Left ventricle myocardium inferior (tissue), 1 donor: ENCODE measurements at regions not wholly inside any gene's neighbourhood (a gene's known extent, or its start where the extent isn't known, plus 50 kb on each side); places are given as distances from the start of the nearest gene placed in this dataset.

Source experiments
- DNase-seq: peaks from one replicate; pipeline ENCODE4 v3.0.0-alpha.2; 2020
- H3K27ac ChIP-seq: fragments of 200-600 bp; replicated peaks from 2 replicates; pipeline ENCODE4 v1.8.0; 2021
- H3K27me3 ChIP-seq: fragments of 200-600 bp; 2 replicates; pipeline ENCODE4 v1.8.0; 2021; ENCODE audit warnings: low read depth
- H3K36me3 ChIP-seq: fragments of 200-600 bp; 2 replicates; pipeline ENCODE4 v1.8.0; 2021
- H3K4me1 ChIP-seq: fragments of 200-600 bp; 2 replicates; pipeline ENCODE4 v1.8.0; 2021
- H3K4me3 ChIP-seq: fragments of 200-600 bp; 2 replicates; pipeline ENCODE4 v1.8.0; 2021; ENCODE audit warnings: mild to moderate bottlenecking, moderate library complexity
- H3K9me3 ChIP-seq: fragments of 200-600 bp; replicated peaks from 2 replicates; pipeline ENCODE4 v1.8.0; 2021
- CTCF ChIP-seq: fragments of 200-600 bp; IDR thresholded peaks from 2 replicates; pipeline ENCODE4 v1.8.0; 2021; ENCODE audit warnings: antibody characterized with exemption, mild to moderate bottlenecking, borderline replicate concordance
- intact Hi-C: fragments of 100-400 bp; cut with micrococcal nuclease; formaldehyde crosslinking; loops from one replicate; pipeline ENCODE4 v1.11.0; 2022
- donor health status: DM: no; HTN: yes; CAD: no; lungs with severe emphysema.

- no peak for TF ChIP-seq CTCF
- H3K9me3 ChIP-seq = no peaks in the 10 kb centered on the region
- H3K36me3 ChIP-seq = no peaks in the 10 kb centered on the region
- H3K4me3 ChIP-seq = no peak overlapping the region
- no peaks in the 10 kb centered on the region for H3K4me1 ChIP-seq
- H3K27me3 ChIP-seq = no peaks in the 10 kb centered on the region
- intact Hi-C loops = no loop called here
- no peak overlapping the region for H3K27ac ChIP-seq
- no peak for DNase-seq
These were observed 1083.0 kb upstream of the MAP3K7 start for GRCh38 chr6:91669871-91670268.

DNA sequence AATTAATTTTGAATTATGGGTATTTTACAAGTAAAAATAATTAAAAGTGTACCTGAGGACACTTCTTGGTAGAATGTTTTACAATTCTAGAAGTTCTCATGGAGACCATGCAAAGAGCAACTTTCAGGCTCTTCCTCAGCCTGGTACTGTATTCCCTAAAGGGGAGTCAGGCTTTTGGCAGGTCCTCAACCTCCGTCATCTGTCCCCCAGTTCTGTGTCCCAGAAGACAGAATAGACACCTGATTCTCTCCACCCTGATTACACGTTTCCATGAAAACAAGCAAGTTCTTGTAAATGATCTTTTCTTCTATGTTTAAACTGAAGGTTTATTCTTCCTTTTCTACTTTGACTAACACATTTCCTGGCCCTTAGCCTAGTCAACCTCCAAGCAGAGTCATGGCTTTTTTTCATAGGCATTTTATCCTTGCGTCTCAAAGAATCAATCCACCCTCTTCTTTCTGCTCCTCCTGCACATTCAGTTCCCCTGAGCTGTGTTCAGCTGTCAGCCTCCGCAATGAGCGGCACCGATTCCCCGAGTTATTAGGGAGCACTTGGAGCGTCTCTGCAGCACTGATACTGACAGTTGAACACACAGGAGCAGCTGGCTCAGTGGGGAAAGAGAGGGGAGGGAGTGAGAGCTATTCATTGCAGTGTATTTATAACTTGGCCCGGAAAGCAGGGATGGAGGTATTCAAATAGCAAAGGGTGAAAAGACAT, 1082.4 kb upstream of the MAP3K7 start:
- no peak for TF ChIP-seq CTCF
- Histone ChIP-seq H3K9me3 (no peaks in the 10 kb centered on the region), H3K4me3 (no peak overlapping the region)

DNA sequence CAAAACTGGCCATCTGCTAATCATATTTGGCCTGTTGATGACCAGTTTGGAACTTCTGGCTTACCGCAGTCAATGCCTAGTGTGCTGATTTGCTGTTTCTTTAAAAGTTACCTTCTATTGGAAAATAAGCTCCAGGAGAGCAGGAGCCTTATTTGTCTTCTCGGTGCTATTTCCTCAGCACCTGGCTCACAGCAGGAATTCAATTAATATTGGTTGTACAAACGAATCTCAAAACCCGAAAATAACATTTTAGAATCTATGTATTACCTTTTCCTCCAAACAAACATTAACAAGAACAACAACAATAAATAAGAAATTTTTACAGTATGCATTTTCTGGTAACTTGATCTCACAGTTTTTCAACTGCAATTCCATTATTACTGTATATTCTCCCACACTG, 1080.7 kb upstream of the MAP3K7 start:
- intact Hi-C loops = no loop called here
- TF ChIP-seq CTCF = no peak
- Histone ChIP-seq H3K27me3 (no peaks in the 10 kb centered on the region), H3K27ac (no peak overlapping the region), H3K36me3 (no peaks in the 10 kb centered on the region), H3K9me3 (no peaks in the 10 kb centered on the region), H3K4me1 (no peaks in the 10 kb centered on the region), H3K4me3 (no peak overlapping the region)
- no peak for DNase-seq

More for the DNA sequence above, 1082.4 kb upstream of the MAP3K7 start:
- Histone ChIP-seq H3K27me3 (no peaks in the 10 kb centered on the region), H3K4me1 (no peaks in the 10 kb centered on the region), H3K36me3 (no peaks in the 10 kb centered on the region), H3K27ac (no peak overlapping the region)
- intact Hi-C loops = no loop called here
- no peak for DNase-seq

GRCh38 chr6:91664327-91664959, 1077.6 kb upstream of the MAP3K7 start:
- H3K4me3 ChIP-seq = no peak overlapping the region
- no peaks in the 10 kb centered on the region for H3K27me3 ChIP-seq
- TF ChIP-seq CTCF = no peak
- H3K36me3 ChIP-seq = no peaks in the 10 kb centered on the region
- DNase-seq = no peak
- intact Hi-C loops = no loop called here
- no peaks in the 10 kb centered on the region for H3K4me1 ChIP-seq
- no peak overlapping the region for H3K27ac ChIP-seq
- H3K9me3 ChIP-seq = no peaks in the 10 kb centered on the region

GRCh38 chr6:91660893-91661292, 1074.0 kb upstream of the MAP3K7 start:
- H3K27me3 ChIP-seq = no peaks in the 10 kb centered on the region
- no peaks in the 10 kb centered on the region for H3K9me3 ChIP-seq
- intact Hi-C loops = no loop called here
- H3K36me3 ChIP-seq = no peaks in the 10 kb centered on the region
- no peak overlapping the region for H3K27ac ChIP-seq
- H3K4me3 ChIP-seq = no peak overlapping the region
- DNase-seq = no peak
- no peak for TF ChIP-seq CTCF
- no peaks in the 10 kb centered on the region for H3K4me1 ChIP-seq
